GM23338 (cell line): ENCODE measurements at regions not wholly inside any gene's neighbourhood (a gene's known extent, or its start where the extent isn't known, plus 50 kb on each side); places are given as distances from the start of the nearest gene placed in this dataset.

Experiments used
- ATAC-seq: fragments of 200-7000 bp; cut with Tn5 transposase; 3 replicates; pipeline ENCODE4 v1.9.1; 2020
- DNase-seq: peaks from one replicate; pipeline ENCODE4 v3.0.0-alpha.2; 2015; ENCODE audit warnings: low spot score
- H2AFZ ChIP-seq: fragments of 200-600 bp; sonication (generic); 2 replicates; pipeline ENCODE4 v1.8.0; 2016; ENCODE audit warnings: antibody characterized with exemption, mild to moderate bottlenecking, moderate library complexity
- H3F3A ChIP-seq: fragments of 200-600 bp; sonication (generic); replicated peaks from 2 replicates; pipeline ENCODE4 v1.8.0; 2017; ENCODE audit warnings: antibody characterized with exemption, mixed run types, low read depth
- H3K27ac ChIP-seq: fragments of 200-600 bp; sonication (generic); 2 replicates; pipeline ENCODE4 v1.6.1; 2016; ENCODE audit warnings: low read depth
- H3K27me3 ChIP-seq: fragments of 200-600 bp; sonication (generic); 2 replicates; pipeline ENCODE4 v1.8.0; 2016; ENCODE audit warnings: mild to moderate bottlenecking, mixed run types, moderate library complexity; ENCODE audit not compliant: insufficient read depth
- H3K36me3 ChIP-seq: fragments of 200-600 bp; sonication (generic); 2 replicates; pipeline ENCODE4 v1.8.0; 2016; ENCODE audit warnings: mild to moderate bottlenecking; ENCODE audit not compliant: insufficient read depth
- H3K4me1 ChIP-seq: fragments of 200-600 bp; sonication (generic); 2 replicates; pipeline ENCODE4 v1.8.0; 2016; ENCODE audit warnings: mild to moderate bottlenecking, moderate library complexity; ENCODE audit not compliant: insufficient read depth
- H3K4me2 ChIP-seq: fragments of 200-600 bp; sonication (generic); 2 replicates; pipeline ENCODE4 v1.7.1; 2017; ENCODE audit warnings: mixed run types
- H3K4me3 ChIP-seq: fragments of 200-600 bp; sonication (generic); 2 replicates; pipeline ENCODE4 v1.6.1; 2016; ENCODE audit warnings: mixed run types
- H3K79me2 ChIP-seq: fragments of 200-600 bp; sonication (generic); replicated peaks from 2 replicates; pipeline ENCODE4 v1.8.0; 2017; ENCODE audit warnings: mild to moderate bottlenecking; ENCODE audit not compliant: insufficient read depth
- H3K9me2 ChIP-seq: fragments of 200-600 bp; sonication (generic); 2 replicates; pipeline ENCODE4 v1.8.0; 2017; ENCODE audit not compliant: insufficient read depth
- H4K20me1 ChIP-seq: fragments of 200-600 bp; sonication (generic); replicated peaks from 2 replicates; pipeline ENCODE4 v1.8.0; 2017; ENCODE audit warnings: mild to moderate bottlenecking; ENCODE audit not compliant: insufficient read depth
- H3K27ac Mint-ChIP-seq: 2 replicates; pipeline ENCODE4 v1.8.0; 2020; ENCODE audit warnings: inconsistent platforms, mild to moderate bottlenecking, moderate library complexity, mixed read lengths
- H3K27me3 Mint-ChIP-seq: 3 replicates; pipeline ENCODE4 v1.8.0; 2022; ENCODE audit warnings: low read depth, mild to moderate bottlenecking, moderate library complexity, mixed read lengths, inconsistent platforms; ENCODE audit not compliant: insufficient read depth, poor library complexity
- H3K36me3 Mint-ChIP-seq: 3 replicates; pipeline ENCODE4 v1.8.0; 2021; ENCODE audit warnings: low read depth, mild to moderate bottlenecking, inconsistent platforms, moderate library complexity, mixed read lengths
- H3K4me1 Mint-ChIP-seq: 3 replicates; pipeline ENCODE4 v1.8.0; 2020; ENCODE audit warnings: mild to moderate bottlenecking, inconsistent platforms, mixed read lengths
- H3K4me3 Mint-ChIP-seq: 3 replicates; pipeline ENCODE4 v1.8.0; 2021; ENCODE audit warnings: moderate library complexity, mild to moderate bottlenecking, inconsistent platforms, mixed read lengths
- H3K9me3 Mint-ChIP-seq: 3 replicates; pipeline ENCODE4 v1.8.0; 2020; ENCODE audit warnings: moderate library complexity, mild to moderate bottlenecking, inconsistent platforms, mixed read lengths
- CTCF ChIP-seq, 2 experiments: fragments of 200-600 bp in 1 of 2; sonication (generic) in 1 of 2; conservative IDR thresholded peaks; 2 replicates each; pipeline versions ENCODE4 v1.5.1 to v1.6.1; 2016 to 2017; ENCODE audit warnings: antibody characterized with exemption in 2 of 2, low read depth in 2 of 2, mild to moderate bottlenecking in 2 of 2, moderate library complexity in 1 of 2
- ETS1 ChIP-seq: IDR thresholded peaks from 2 replicates; pipeline ENCODE4 v1.6.1; 2016; ENCODE audit warnings: antibody characterized with exemption
- JUNB ChIP-seq: IDR thresholded peaks from one replicate; pipeline ENCODE4 v1.6.1; 2016; ENCODE audit warnings: antibody characterized with exemption; ENCODE audit not compliant: unreplicated experiment
- NANOG ChIP-seq: IDR thresholded peaks from 2 replicates; pipeline ENCODE4 v1.6.1; 2016; ENCODE audit warnings: antibody characterized with exemption, borderline replicate concordance
- STAT1 ChIP-seq: IDR thresholded peaks from one replicate; pipeline ENCODE4 v1.6.1; 2016; ENCODE audit warnings: antibody characterized with exemption; ENCODE audit not compliant: unreplicated experiment
- ZNF114 ChIP-seq: fragments of 250-450 bp; sonication (Bioruptor Pico); IDR thresholded peaks from 2 replicates; pipeline ENCODE4 v1.5.0; 2020; ENCODE audit warnings: mild to moderate bottlenecking, moderate library complexity
- TF ChIP-seq, protein P1 (sequence below): fragments of 250-450 bp; sonication (Bioruptor Pico); IDR thresholded peaks from 2 replicates; pipeline ENCODE4 v1.5.0; 2020; ENCODE audit warnings: mild to moderate bottlenecking, moderate library complexity

DNA sequence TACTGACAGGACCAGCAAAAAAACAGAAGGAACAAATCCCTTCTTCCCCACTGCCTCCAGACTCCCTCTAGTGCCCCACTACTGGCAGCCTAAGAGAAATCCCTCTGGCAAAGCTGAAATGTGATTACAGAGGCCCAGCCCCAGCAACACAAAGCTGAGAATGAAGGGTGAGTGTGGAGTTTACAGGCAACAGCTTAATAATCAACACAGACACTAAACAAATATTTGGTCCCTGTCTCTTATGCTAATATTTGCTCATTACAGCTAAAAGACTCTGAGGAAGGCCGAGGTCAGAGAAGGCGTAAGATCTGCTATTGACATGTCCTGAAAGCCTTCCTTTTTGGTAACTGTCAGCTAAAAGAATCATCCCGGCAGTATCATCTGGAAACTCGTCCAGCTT, 308.5 kb upstream of the RASGRP1 start:
- Histone ChIP-seq H3K9me2 (peaks cover 10% of the 10 kb centered on the region; the same call in 1 of the 2 replicates), H4K20me1 (no peaks in the 10 kb centered on the region), H3K36me3 (no peaks in the 10 kb centered on the region), H3K4me3 (no peak overlapping the region), H3K27ac (no peak overlapping the region), H2AFZ (no peak overlapping the region), H3K27me3 (no peaks in the 10 kb centered on the region), H3K4me2 (no peak overlapping the region), H3K4me1 (no peaks in the 10 kb centered on the region), H3K79me2 (no peaks in the 10 kb centered on the region), H3F3A (no peaks in the 10 kb centered on the region)
- TF ChIP-seq CTCF (conservative IDR thresholded peaks at IDR 0.05; ENCODE audit: low read depth in 2 of 2) (peak in 1 of 2 experiments; percentile 21; a peak in 2 of 4 replicates), NANOG (no peak)
- ATAC-seq (peak; percentile 80), DNase-seq (peak; percentile 36)
- Mint-ChIP-seq H3K27ac (peak overlapping the region; percentile 6; the same call in 1 of the 2 replicates), H3K4me1 (peaks cover 6% of the 10 kb centered on the region), H3K4me3 (no peak overlapping the region), H3K36me3 (peaks cover 6% of the 10 kb centered on the region; the same call in 1 of the 3 replicates), H3K27me3 (no peaks in the 10 kb centered on the region), H3K9me3 (peaks cover 9% of the 10 kb centered on the region; the same call in 2 of the 3 replicates)

GRCh38 chr15:38874464-38874863, 309.9 kb upstream of the RASGRP1 start:
- Histone ChIP-seq H3K4me1 (no peaks in the 10 kb centered on the region), H2AFZ (no peak overlapping the region), H3K79me2 (no peaks in the 10 kb centered on the region), H3K36me3 (no peaks in the 10 kb centered on the region), H3K27me3 (no peaks in the 10 kb centered on the region), H4K20me1 (no peaks in the 10 kb centered on the region), H3K4me2 (no peak overlapping the region), H3F3A (no peaks in the 10 kb centered on the region), H3K4me3 (no peak overlapping the region), H3K27ac (no peak overlapping the region), H3K9me2 (peaks cover 14% of the 10 kb centered on the region; the same call in 1 of the 2 replicates)
- no peaks in the 10 kb centered on the region for H3K27me3 Mint-ChIP-seq
- no peak overlapping the region for H3K27ac Mint-ChIP-seq
- DNase-seq (no peak), ATAC-seq (no peak)
- H3K36me3 Mint-ChIP-seq = peaks cover 6% of the 10 kb centered on the region; the same call in 1 of the 3 replicates
- H3K4me1 Mint-ChIP-seq = peaks cover 6% of the 10 kb centered on the region
- H3K9me3 Mint-ChIP-seq = peaks cover 9% of the 10 kb centered on the region; the same call in 2 of the 3 replicates
- H3K4me3 Mint-ChIP-seq = no peak overlapping the region
- no peak for TF ChIP-seq CTCF (conservative IDR thresholded peaks at IDR 0.05; ENCODE audit: low read depth in 2 of 2)
- TF ChIP-seq ZNF114 (CRISPR knock-in tag) = no peak
- no peak for TF ChIP-seq NANOG
- TF ChIP-seq STAT1 = no peak
- TF ChIP-seq, protein P1, sequence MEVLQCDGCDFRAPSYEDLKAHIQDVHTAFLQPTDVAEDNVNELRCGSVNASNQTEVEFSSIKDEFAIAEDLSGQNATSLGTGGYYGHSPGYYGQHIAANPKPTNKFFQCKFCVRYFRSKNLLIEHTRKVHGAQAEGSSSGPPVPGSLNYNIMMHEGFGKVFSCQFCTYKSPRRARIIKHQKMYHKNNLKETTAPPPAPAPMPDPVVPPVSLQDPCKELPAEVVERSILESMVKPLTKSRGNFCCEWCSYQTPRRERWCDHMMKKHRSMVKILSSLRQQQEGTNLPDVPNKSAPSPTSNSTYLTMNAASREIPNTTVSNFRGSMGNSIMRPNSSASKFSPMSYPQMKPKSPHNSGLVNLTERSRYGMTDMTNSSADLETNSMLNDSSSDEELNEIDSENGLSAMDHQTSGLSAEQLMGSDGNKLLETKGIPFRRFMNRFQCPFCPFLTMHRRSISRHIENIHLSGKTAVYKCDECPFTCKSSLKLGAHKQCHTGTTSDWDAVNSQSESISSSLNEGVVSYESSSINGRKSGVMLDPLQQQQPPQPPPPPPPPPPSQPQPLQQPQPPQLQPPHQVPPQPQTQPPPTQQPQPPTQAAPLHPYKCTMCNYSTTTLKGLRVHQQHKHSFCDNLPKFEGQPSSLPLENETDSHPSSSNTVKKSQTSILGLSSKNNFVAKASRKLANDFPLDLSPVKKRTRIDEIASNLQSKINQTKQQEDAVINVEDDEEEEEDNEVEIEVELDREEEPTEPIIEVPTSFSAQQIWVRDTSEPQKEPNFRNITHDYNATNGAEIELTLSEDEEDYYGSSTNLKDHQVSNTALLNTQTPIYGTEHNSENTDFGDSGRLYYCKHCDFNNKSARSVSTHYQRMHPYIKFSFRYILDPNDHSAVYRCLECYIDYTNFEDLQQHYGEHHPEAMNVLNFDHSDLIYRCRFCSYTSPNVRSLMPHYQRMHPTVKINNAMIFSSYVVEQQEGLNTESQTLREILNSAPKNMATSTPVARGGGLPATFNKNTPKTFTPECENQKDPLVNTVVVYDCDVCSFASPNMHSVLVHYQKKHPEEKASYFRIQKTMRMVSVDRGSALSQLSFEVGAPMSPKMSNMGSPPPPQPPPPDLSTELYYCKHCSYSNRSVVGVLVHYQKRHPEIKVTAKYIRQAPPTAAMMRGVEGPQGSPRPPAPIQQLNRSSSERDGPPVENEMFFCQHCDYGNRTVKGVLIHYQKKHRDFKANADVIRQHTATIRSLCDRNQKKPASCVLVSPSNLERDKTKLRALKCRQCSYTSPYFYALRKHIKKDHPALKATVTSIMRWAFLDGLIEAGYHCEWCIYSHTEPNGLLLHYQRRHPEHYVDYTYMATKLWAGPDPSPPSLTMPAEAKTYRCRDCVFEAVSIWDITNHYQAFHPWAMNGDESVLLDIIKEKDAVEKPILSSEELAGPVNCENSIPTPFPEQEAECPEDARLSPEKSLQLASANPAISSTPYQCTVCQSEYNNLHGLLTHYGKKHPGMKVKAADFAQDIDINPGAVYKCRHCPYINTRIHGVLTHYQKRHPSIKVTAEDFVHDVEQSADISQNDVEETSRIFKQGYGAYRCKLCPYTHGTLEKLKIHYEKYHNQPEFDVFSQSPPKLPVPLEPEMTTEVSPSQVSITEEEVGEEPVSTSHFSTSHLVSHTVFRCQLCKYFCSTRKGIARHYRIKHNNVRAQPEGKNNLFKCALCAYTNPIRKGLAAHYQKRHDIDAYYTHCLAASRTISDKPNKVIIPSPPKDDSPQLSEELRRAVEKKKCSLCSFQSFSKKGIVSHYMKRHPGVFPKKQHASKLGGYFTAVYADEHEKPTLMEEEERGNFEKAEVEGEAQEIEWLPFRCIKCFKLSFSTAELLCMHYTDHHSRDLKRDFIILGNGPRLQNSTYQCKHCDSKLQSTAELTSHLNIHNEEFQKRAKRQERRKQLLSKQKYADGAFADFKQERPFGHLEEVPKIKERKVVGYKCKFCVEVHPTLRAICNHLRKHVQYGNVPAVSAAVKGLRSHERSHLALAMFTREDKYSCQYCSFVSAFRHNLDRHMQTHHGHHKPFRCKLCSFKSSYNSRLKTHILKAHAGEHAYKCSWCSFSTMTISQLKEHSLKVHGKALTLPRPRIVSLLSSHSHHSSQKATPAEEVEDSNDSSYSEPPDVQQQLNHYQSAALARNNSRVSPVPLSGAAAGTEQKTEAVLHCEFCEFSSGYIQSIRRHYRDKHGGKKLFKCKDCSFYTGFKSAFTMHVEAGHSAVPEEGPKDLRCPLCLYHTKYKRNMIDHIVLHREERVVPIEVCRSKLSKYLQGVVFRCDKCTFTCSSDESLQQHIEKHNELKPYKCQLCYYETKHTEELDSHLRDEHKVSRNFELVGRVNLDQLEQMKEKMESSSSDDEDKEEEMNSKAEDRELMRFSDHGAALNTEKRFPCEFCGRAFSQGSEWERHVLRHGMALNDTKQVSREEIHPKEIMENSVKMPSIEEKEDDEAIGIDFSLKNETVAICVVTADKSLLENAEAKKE (CRISPR knock-in tag) = no peak
- TF ChIP-seq JUNB = no peak
- TF ChIP-seq ETS1 = no peak
